ENCODE measurements at regions not wholly inside any gene's neighbourhood (a gene's known extent, or its start where the extent isn't known, plus 50 kb on each side); places are given as distances from the start of the nearest gene placed in this dataset.

DNA sequence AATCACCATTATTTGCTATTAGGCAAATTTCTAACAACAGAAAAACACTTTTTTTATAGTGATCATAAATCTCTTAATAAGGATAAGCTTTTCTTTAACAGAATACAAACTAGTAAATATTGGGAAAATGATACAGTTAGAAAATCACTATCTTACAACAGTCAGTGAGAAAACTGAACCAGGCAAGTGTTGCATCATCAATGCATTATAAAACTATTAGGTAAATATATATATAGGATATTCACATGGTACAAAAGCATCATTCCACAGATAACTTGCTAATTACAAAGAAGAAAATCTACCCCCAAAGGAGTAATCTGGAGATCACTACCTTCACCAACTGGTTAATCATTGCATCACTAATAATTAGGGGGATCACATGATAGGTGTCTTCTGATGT lies 652.1 kb downstream of the HACE1 start:
- no peaks in the 10 kb centered on the region for H3K4me1 ChIP-seq (replicated peaks in 1 of 4; ENCODE audit: control insufficient read depth in 3 of 4, insufficient read depth in 4 of 4, low read length in 3 of 4)
- H3K9ac ChIP-seq (replicated peaks in 1 of 4; ENCODE audit: extremely low read depth in 1 of 4, low read depth in 3 of 4, low read length in 3 of 4), result no peak overlapping the region
- H3K18ac ChIP-seq (ENCODE audit: extremely low read depth, low read length), result no peak overlapping the region
- no peak overlapping the region for H4K91ac ChIP-seq (replicated peaks; ENCODE audit: insufficient read length, low read length)
- no peak overlapping the region for H2AK5ac ChIP-seq (ENCODE audit: low read depth, low read length)
- no peaks in the 10 kb centered on the region for H3K79me2 ChIP-seq (ENCODE audit: control insufficient read depth in 1 of 2, insufficient read depth in 2 of 2, low read length in 2 of 2)
- H3K27me3 ChIP-seq (replicated peaks in 1 of 4; ENCODE audit: control insufficient read depth in 3 of 4, extremely low read depth in 1 of 4, insufficient read depth in 3 of 4, low read length in 3 of 4), result no peaks in the 10 kb centered on the region
- no peak overlapping the region for H3K4me2 ChIP-seq (ENCODE audit: insufficient read depth in 1 of 2, low read depth in 2 of 2, low read length in 2 of 2)
- no peak overlapping the region for H2AFZ ChIP-seq (ENCODE audit: low read length)
- no peak overlapping the region for H4K8ac ChIP-seq (ENCODE audit: extremely low read depth, insufficient read depth, low read length)
- no peak overlapping the region for H3K27ac ChIP-seq (ENCODE audit: low read depth, low read length)
- no peak overlapping the region for H3K4ac ChIP-seq (replicated peaks; ENCODE audit: insufficient read length, low read depth, low read length)
- no peak overlapping the region for H4K5ac ChIP-seq (ENCODE audit: insufficient read length, low read depth, low read length)
- H3K14ac ChIP-seq (ENCODE audit: insufficient read length), result no peak overlapping the region
- no peak overlapping the region for H2BK120ac ChIP-seq (replicated peaks; ENCODE audit: low read depth, low read length)
- no peak overlapping the region for H3K4me3 ChIP-seq (ENCODE audit: extremely low read depth in 1 of 4, insufficient read depth in 2 of 4, low read depth in 3 of 4, low read length in 4 of 4)
- no peak overlapping the region for H2BK15ac ChIP-seq (ENCODE audit: low read length)
- TF ChIP-seq GTF2F1 (IDR thresholded peaks at IDR 0.05; ENCODE audit: borderline replicate concordance, low read depth, low read length) (no peak), CEBPB (IDR thresholded peaks at IDR 0.05; ENCODE audit: low read depth, low read length) (peak; percentile 60; the same call in 1 of the 2 replicates), TCF12 (IDR thresholded peaks at IDR 0.05; ENCODE audit: low read depth, low read length) (no peak)
- CTCF ChIA-PET (ENCODE audit: partially characterized antibody), result no interaction called here
- H3K56ac ChIP-seq (replicated peaks; ENCODE audit: insufficient read length, low read depth, low read length), result no peak overlapping the region
- H4K20me1 ChIP-seq (replicated peaks in 1 of 2; ENCODE audit: control insufficient read depth in 1 of 2, insufficient read depth in 2 of 2, low read length in 2 of 2), result no peaks in the 10 kb centered on the region
- no peak overlapping the region for H3K23ac ChIP-seq (ENCODE audit: insufficient read length)
- no peak overlapping the region for H2BK20ac ChIP-seq (ENCODE audit: low read length)
- no peak overlapping the region for H2BK12ac ChIP-seq (ENCODE audit: low read depth, low read length)
- no peaks in the 10 kb centered on the region for H3K79me1 ChIP-seq (ENCODE audit: low read depth, low read length)
- no peak overlapping the region for H2BK5ac ChIP-seq (ENCODE audit: low read depth, low read length)
- H3K36me3 ChIP-seq (ENCODE audit: control insufficient read depth in 2 of 4, insufficient read depth in 4 of 4, low read length in 3 of 4), result no peaks in the 10 kb centered on the region
- FAIRE-seq (no peak), DNase-seq (ENCODE audit: low read depth in 1 of 2, low spot score in 2 of 2) (no peak)
- H3K23me2 ChIP-seq (ENCODE audit: low read depth, low read length), result no peaks in the 10 kb centered on the region; the same call in 1 of the 2 replicates
- POLR2A ChIA-PET (ENCODE audit: partially characterized antibody), result no interaction called here
- H3K9me3 ChIP-seq (ENCODE audit: insufficient read depth in 2 of 2, low read depth in 1 of 2, low read length in 1 of 2), result no peaks in the 10 kb centered on the region

All from H1 (cell line).